Thyroid gland (tissue), 4 donors: ENCODE measurements at regions not wholly inside any gene's neighbourhood (a gene's known extent, or its start where the extent isn't known, plus 50 kb on each side); places are given as distances from the start of the nearest gene placed in this dataset.

Experiments used
- DNase-seq, 2 donors: peaks; one replicate each; pipeline ENCODE4 v3.0.0-alpha.2; 2019
- H3K27ac ChIP-seq, 3 donors: fragments of 200-600 bp; sonication (generic); 1 replicate in 2 of 3; 2 replicates in 1 of 3; pipeline ENCODE4 v1.5.1; 2016 to 2019; ENCODE audit warnings: mild to moderate bottlenecking in 1 of 3, moderate library complexity in 1 of 3
- H3K27me3 ChIP-seq: fragments of 200-600 bp; sonication (generic); one replicate; pipeline ENCODE4 v1.5.1; 2019
- H3K36me3 ChIP-seq, 2 donors: fragments of 200-600 bp; sonication (generic); one replicate each; pipeline ENCODE4 v1.5.1; 2016 to 2019
- H3K4me1 ChIP-seq, 2 donors: fragments of 200-600 bp; sonication (generic); one replicate each; pipeline ENCODE4 v1.5.1; 2017 to 2019
- H3K4me3 ChIP-seq, 3 donors: fragments of 200-600 bp; sonication (generic); replicated peaks in 1 of 3; 1 replicate in 2 of 3; 2 replicates in 1 of 3; pipeline ENCODE4 v1.5.1; 2016; ENCODE audit warnings: mild to moderate bottlenecking in 1 of 3
- H3K9me3 ChIP-seq: fragments of 200-600 bp; sonication (generic); one replicate; pipeline ENCODE4 v1.5.1; 2017
- POLR2A ChIP-seq, 2 donors: fragments of 450-650 bp; IDR thresholded peaks; one replicate each; pipeline ENCODE4 v1.6.1; 2017; ENCODE audit warnings: antibody characterized with exemption in 2 of 2, mild to moderate bottlenecking in 2 of 2, moderate library complexity in 1 of 2
- WGBS, 2 donors: methylation state at CpG; one replicate each; pipeline ENCODE4 v1.1.5; 2017; 5-methylcytosine and 5-hydroxymethylcytosine counted together
- intact Hi-C: fragments of 100-400 bp; cut with DNase I; formaldehyde crosslinking; loops from one replicate; pipeline ENCODE4 v1.15.1; 2023
- TF ChIP-seq, protein P1 (sequence below), 6 experiments: fragments of 200-600 bp in 3 of 6; fragments of 450-650 bp in 3 of 6; sonication (generic) in 3 of 6; IDR thresholded peaks; one replicate each; pipeline ENCODE4 v1.5.1; 2016 to 2019; ENCODE audit warnings: antibody characterized with exemption in 6 of 6, mild to moderate bottlenecking in 2 of 6, inconsistent platforms in 1 of 6, moderate library complexity in 1 of 6

DNA sequence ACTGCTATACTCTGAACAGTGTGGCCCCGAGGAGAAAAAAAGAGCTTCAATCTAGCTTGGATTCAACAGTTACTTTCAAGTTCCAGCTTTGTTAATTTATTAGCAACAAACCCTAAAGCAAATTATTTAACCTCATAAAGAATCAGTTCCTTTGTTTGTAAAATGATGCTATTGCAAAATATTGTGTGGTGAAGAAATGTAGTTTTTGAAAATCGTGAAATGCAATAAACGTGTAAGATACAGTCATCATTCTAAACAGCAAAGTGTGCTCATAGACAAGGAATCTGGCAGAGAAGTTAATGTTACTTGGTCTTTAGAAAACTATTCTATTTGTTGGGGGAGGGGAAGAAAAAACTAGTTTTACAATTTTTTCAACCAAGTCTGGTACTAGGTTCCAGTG, 297.6 kb upstream of the ADGRL4 start:
- Histone ChIP-seq H3K27ac (no peak overlapping the region), H3K36me3 (no peaks in the 10 kb centered on the region), H3K27me3 (no peaks in the 10 kb centered on the region), H3K4me3 (no peak overlapping the region), H3K4me1 (no peaks in the 10 kb centered on the region), H3K9me3 (no peaks in the 10 kb centered on the region)
- intact Hi-C loops, result no loop called here
- 86 to 88% methylated on average over 3 of the region's 3 CpGs for WGBS, 2 donors
- no peak for DNase-seq
- TF ChIP-seq POLR2A (IDR thresholded peaks at IDR 0.05), result no peak
- TF ChIP-seq, protein P1, sequence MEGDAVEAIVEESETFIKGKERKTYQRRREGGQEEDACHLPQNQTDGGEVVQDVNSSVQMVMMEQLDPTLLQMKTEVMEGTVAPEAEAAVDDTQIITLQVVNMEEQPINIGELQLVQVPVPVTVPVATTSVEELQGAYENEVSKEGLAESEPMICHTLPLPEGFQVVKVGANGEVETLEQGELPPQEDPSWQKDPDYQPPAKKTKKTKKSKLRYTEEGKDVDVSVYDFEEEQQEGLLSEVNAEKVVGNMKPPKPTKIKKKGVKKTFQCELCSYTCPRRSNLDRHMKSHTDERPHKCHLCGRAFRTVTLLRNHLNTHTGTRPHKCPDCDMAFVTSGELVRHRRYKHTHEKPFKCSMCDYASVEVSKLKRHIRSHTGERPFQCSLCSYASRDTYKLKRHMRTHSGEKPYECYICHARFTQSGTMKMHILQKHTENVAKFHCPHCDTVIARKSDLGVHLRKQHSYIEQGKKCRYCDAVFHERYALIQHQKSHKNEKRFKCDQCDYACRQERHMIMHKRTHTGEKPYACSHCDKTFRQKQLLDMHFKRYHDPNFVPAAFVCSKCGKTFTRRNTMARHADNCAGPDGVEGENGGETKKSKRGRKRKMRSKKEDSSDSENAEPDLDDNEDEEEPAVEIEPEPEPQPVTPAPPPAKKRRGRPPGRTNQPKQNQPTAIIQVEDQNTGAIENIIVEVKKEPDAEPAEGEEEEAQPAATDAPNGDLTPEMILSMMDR (IDR thresholded peaks at IDR 0.05), result no peak

DNA sequence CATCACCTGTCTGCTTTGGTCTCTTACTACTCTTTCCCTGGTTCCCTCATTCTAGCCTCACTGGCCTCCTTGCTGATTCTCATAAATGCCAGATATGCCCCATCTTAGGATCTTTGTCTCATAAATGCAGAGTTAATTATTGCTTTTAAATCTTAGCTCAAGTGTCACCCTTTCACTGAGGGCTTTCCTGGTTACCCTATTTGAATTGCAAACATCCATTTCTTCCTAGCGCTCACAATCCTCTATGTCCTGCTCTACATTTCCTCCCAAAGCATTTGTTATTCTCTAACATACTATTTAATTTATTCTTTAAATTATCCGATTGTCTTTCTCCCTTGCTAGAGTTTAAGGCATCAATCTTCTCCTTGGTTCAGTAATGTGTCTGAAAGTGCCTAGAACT, 296.5 kb upstream of the ADGRL4 start:
- H3K27ac ChIP-seq, result no peak overlapping the region
- no peaks in the 10 kb centered on the region for H3K36me3 ChIP-seq
- H3K4me3 ChIP-seq, result no peak overlapping the region
- WGBS, 2 donors, result 93 to 94% methylated on average over 2 of the region's 2 CpGs
- no peaks in the 10 kb centered on the region for H3K27me3 ChIP-seq
- no peaks in the 10 kb centered on the region for H3K9me3 ChIP-seq
- no peaks in the 10 kb centered on the region for H3K4me1 ChIP-seq
- intact Hi-C loops, result no loop called here
- DNase-seq, result no peak
- no peak for TF ChIP-seq POLR2A (IDR thresholded peaks at IDR 0.05)

DNA sequence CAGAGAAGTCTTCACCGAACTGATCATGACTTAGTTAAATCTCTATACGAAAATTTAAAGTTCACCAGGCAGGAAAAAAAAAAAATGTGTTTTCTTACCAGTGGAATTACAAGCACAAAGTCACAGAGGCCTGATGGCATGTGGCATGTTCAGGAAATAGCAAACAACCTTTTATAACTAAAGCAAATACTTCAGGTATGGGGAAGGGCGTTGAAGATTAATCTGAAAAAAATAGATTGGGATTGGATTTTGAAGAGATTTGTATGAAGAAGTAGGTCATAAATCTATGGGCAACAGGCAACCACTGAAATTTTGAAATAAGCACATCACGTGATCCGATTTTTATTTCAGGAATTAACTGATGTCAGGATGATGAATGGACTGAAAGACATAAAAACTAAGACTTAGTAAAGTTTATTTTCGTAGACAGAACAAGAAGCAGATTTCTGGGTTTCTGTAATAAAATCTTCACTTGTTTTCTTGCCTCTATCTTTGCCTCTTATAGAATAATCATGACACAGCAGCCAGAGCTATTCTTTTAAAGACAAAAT, 295.9 kb upstream of the ADGRL4 start:
- Histone ChIP-seq H3K4me3 (no peak overlapping the region), H3K9me3 (no peaks in the 10 kb centered on the region), H3K27me3 (no peaks in the 10 kb centered on the region), H3K27ac (no peak overlapping the region), H3K4me1 (no peaks in the 10 kb centered on the region), H3K36me3 (no peaks in the 10 kb centered on the region)
- intact Hi-C loops, result no loop called here
- no peak for DNase-seq
- TF ChIP-seq, protein P1 (IDR thresholded peaks at IDR 0.05), result no peak
- TF ChIP-seq POLR2A (IDR thresholded peaks at IDR 0.05), result no peak
- WGBS, 2 donors, result 71 to 75% methylated on average over 6 of the region's 6 CpGs

DNA sequence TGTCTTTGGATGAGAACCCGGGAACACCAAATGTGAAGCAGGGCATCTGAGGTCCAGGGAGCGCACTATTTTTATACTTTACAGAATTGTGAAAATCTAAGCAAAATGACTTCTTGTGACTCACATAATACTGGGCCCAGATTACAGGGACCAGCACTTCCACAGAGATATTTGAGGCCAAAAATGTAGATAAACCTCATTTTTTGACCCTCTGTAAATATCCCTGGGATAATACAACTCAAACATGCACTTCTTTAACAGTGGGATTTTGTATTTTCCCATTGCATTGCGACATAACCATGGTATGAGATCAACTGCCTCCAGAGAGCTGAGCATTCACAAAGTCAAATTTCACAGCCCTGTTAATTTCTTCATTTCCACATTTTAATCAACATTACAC, 289.4 kb upstream of the ADGRL4 start:
- Histone ChIP-seq H3K4me3 (no peak overlapping the region), H3K27me3 (no peaks in the 10 kb centered on the region), H3K9me3 (no peaks in the 10 kb centered on the region), H3K36me3 (no peaks in the 10 kb centered on the region), H3K4me1 (no peaks in the 10 kb centered on the region), H3K27ac (no peak overlapping the region)
- TF ChIP-seq, protein P1 (IDR thresholded peaks at IDR 0.05), result no peak
- TF ChIP-seq POLR2A (IDR thresholded peaks at IDR 0.05), result no peak
- 74 to 81% methylated on average over 3 of the region's 3 CpGs for WGBS, 2 donors
- DNase-seq, result no peak
- intact Hi-C loops, result no loop called here

DNA sequence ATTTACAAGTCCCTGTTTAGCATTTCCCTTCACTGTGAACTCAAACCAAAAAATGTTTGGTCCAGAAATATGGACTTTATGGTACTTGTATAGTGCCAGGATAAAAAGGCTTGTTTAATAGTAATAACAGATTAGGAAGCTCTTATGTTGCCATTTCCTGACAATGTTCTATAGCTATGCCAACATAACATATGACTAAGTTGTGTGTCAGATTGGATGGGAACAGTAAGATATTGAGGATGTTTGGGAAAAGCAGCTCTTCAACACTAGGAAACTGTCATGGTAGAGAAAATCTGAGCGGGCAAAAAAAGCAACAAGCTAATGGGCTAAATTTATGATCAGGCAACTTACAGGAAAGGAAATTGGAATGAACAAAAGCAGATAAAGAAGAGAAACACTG, 287.1 kb upstream of the ADGRL4 start:
- H3K9me3 ChIP-seq, result no peaks in the 10 kb centered on the region
- TF ChIP-seq, protein P1 (IDR thresholded peaks at IDR 0.05), result no peak
- no peak for TF ChIP-seq POLR2A (IDR thresholded peaks at IDR 0.05)
- H3K4me3 ChIP-seq, result no peak overlapping the region
- H3K27me3 ChIP-seq, result no peaks in the 10 kb centered on the region
- no peaks in the 10 kb centered on the region for H3K4me1 ChIP-seq
- H3K36me3 ChIP-seq, result no peaks in the 10 kb centered on the region
- intact Hi-C loops, result no loop called here
- whole genome bisulfite sequencing, 2 donors, result 69 to 88% methylated on average over 1 of the region's 1 CpG
- H3K27ac ChIP-seq, result no peak overlapping the region
- DNase-seq, result no peak
